Embryonic facial prominence (tissue), 1 donor: ENCODE measurements at regions not wholly inside any gene's neighbourhood (a gene's known extent, or its start where the extent isn't known, plus 50 kb on each side); places are given as distances from the start of the nearest gene placed in this dataset.
"Not testable (repeated sequence)": the region's sequence is repeated elsewhere in the genome, so short reads cannot be mapped to it uniquely, and the experiment has no call there.

Source experiments
- DNase-seq: peaks from one replicate; pipeline ENCODE4 v3.0.0-alpha.2; 2016; ENCODE audit errors: extremely low spot score

- no peak for DNase-seq
These were observed 507.8 kb upstream of the CNTN5 start for GRCh38 chr11:98512938-98513337.

GRCh38 chr11:98531576-98531975 lies 489.2 kb upstream of the CNTN5 start:
- no peak for DNase-seq

GRCh38 chr11:98536023-98536422 lies 484.7 kb upstream of the CNTN5 start:
- DNase-seq, result no peak

- DNase-seq, result not testable (repeated sequence)
These were observed 482.4 kb upstream of the CNTN5 start for GRCh38 chr11:98538358-98538757.

GRCh38 chr11:98545544-98546175 lies 475.1 kb upstream of the CNTN5 start:
- DNase-seq, result no peak

GRCh38 chr11:98549571-98549970 lies 471.2 kb upstream of the CNTN5 start:
- no peak for DNase-seq

GRCh38 chr11:98559961-98560360 lies 460.8 kb upstream of the CNTN5 start:
- DNase-seq, result no peak

GRCh38 chr11:98561252-98561651 lies 459.5 kb upstream of the CNTN5 start:
- DNase-seq, result no peak

GRCh38 chr11:98561877-98562395 lies 458.8 kb upstream of the CNTN5 start:
- DNase-seq, result no peak

GRCh38 chr11:98564233-98564632 lies 456.5 kb upstream of the CNTN5 start:
- no peak for DNase-seq

- no peak for DNase-seq
These were observed 455.9 kb upstream of the CNTN5 start for GRCh38 chr11:98564881-98565280.

- DNase-seq, result no peak
These were observed 455.4 kb upstream of the CNTN5 start for GRCh38 chr11:98565311-98565710.

GRCh38 chr11:98566978-98567377 lies 453.8 kb upstream of the CNTN5 start:
- no peak for DNase-seq

GRCh38 chr11:98568013-98568412 lies 452.7 kb upstream of the CNTN5 start:
- no peak for DNase-seq

- no peak for DNase-seq
These were observed 447.8 kb upstream of the CNTN5 start for GRCh38 chr11:98572941-98573340.

- DNase-seq, result no peak
These were observed 432.9 kb upstream of the CNTN5 start for GRCh38 chr11:98587884-98588283.

- DNase-seq, result no peak
These were observed 430.8 kb upstream of the CNTN5 start for GRCh38 chr11:98589967-98590366.

- no peak for DNase-seq
These were observed 420.6 kb upstream of the CNTN5 start for GRCh38 chr11:98600103-98600502.

GRCh38 chr11:98600786-98601773 lies 419.7 kb upstream of the CNTN5 start:
- no peak for DNase-seq

GRCh38 chr11:98616098-98616655 lies 404.6 kb upstream of the CNTN5 start:
- DNase-seq, result no peak

- no peak for DNase-seq
These were observed 399.0 kb upstream of the CNTN5 start for GRCh38 chr11:98621767-98622166.

- DNase-seq, result no peak
These were observed 395.2 kb upstream of the CNTN5 start for GRCh38 chr11:98625526-98625925.
